Neuronal stem cell (in vitro differentiated cells): ENCODE measurements at regions not wholly inside any gene's neighbourhood (a gene's known extent, or its start where the extent isn't known, plus 50 kb on each side); places are given as distances from the start of the nearest gene placed in this dataset.
A peak's percentile ranks its signal among the peaks of the same experiment; 100 is the strongest.

ENCODE experiments used
- DNase-seq: peaks from one replicate; pipeline ENCODE4 v3.0.0-alpha.2; 2013; ENCODE audit warnings: low spot score
- H2AFZ ChIP-seq: one replicate; pipeline ENCODE4 v1.6.1; 2013; ENCODE audit warnings: mild to moderate bottlenecking, low read length, inconsistent platforms
- H2AK5ac ChIP-seq: 2 replicates; pipeline ENCODE4 v1.6.1; 2013; ENCODE audit warnings: low read depth, mild to moderate bottlenecking, inconsistent platforms, low read length, moderate library complexity, mixed read lengths
- H2BK120ac ChIP-seq: 2 replicates; pipeline ENCODE4 v1.6.1; 2013; ENCODE audit warnings: low read depth, mild to moderate bottlenecking, inconsistent platforms, low read length, moderate library complexity, mixed read lengths
- H2BK12ac ChIP-seq: one replicate; pipeline ENCODE4 v1.6.1; 2013; ENCODE audit warnings: low read length, inconsistent platforms
- H2BK15ac ChIP-seq: 2 replicates; pipeline ENCODE4 v1.6.1; 2013; ENCODE audit warnings: mild to moderate bottlenecking, low read length, inconsistent platforms, mixed read lengths
- H2BK5ac ChIP-seq: one replicate; pipeline ENCODE4 v1.6.1; 2013; ENCODE audit warnings: inconsistent platforms, mild to moderate bottlenecking, low read length, moderate library complexity
- H3K14ac ChIP-seq: one replicate; pipeline ENCODE4 v1.6.1; 2013; ENCODE audit warnings: low read length, inconsistent platforms
- H3K18ac ChIP-seq: 2 replicates; pipeline ENCODE4 v1.6.1; 2013; ENCODE audit warnings: low read length, inconsistent platforms
- H3K23ac ChIP-seq: 2 replicates; pipeline ENCODE4 v1.6.1; 2013; ENCODE audit warnings: low read depth, mild to moderate bottlenecking, mixed read lengths, low read length, inconsistent platforms; ENCODE audit not compliant: poor library complexity
- H3K27ac ChIP-seq: replicated peaks from 3 replicates; pipeline ENCODE4 v1.5.1; 2013; ENCODE audit warnings: low read length, inconsistent platforms
- H3K27me3 ChIP-seq, 3 experiments: 2 replicates each; pipeline ENCODE4 v1.6.1; 2013; ENCODE audit warnings: low read length in 3 of 3, mild to moderate bottlenecking in 2 of 3, inconsistent platforms in 1 of 3, low read depth in 1 of 3, mixed read lengths in 1 of 3, moderate library complexity in 1 of 3; ENCODE audit not compliant: control insufficient read depth in 3 of 3, insufficient read depth in 3 of 3
- H3K36me3 ChIP-seq, 2 donors: replicated peaks in 1 of 2; 2 replicates each; pipeline ENCODE4 v1.6.1; 2013; ENCODE audit warnings: low read length in 2 of 2; ENCODE audit not compliant: control insufficient read depth in 2 of 2, insufficient read depth in 2 of 2
- H3K4ac ChIP-seq: 2 replicates; pipeline ENCODE4 v1.6.1; 2013; ENCODE audit warnings: inconsistent platforms, mild to moderate bottlenecking, low read length, moderate library complexity
- H3K4me1 ChIP-seq, 2 donors: 1 replicate in 1 of 2; 2 replicates in 1 of 2; pipeline ENCODE4 v1.6.1; 2013; ENCODE audit warnings: low read length in 2 of 2, low read depth in 1 of 2; ENCODE audit not compliant: control insufficient read depth in 2 of 2, insufficient read depth in 1 of 2
- H3K4me2 ChIP-seq: one replicate; pipeline ENCODE4 v1.6.1; 2013; ENCODE audit warnings: mild to moderate bottlenecking, low read length, inconsistent platforms; ENCODE audit not compliant: insufficient read depth, poor library complexity, severe bottlenecking
- H3K4me3 ChIP-seq, 2 donors: 2 replicates each; pipeline ENCODE4 v1.5.1; 2013; ENCODE audit warnings: low read length in 2 of 2, mild to moderate bottlenecking in 2 of 2, inconsistent platforms in 1 of 2, moderate library complexity in 1 of 2
- H3K79me1 ChIP-seq: one replicate; pipeline ENCODE4 v1.6.1; 2013; ENCODE audit warnings: low read depth, mild to moderate bottlenecking, inconsistent platforms, low read length, moderate library complexity
- H3K9ac ChIP-seq: one replicate; pipeline ENCODE4 v1.6.1; 2013; ENCODE audit warnings: mild to moderate bottlenecking, low read depth, low read length, inconsistent platforms; ENCODE audit not compliant: poor library complexity
- H3K9me3 ChIP-seq, 2 donors: replicated peaks in 1 of 2; 2 replicates each; pipeline versions ENCODE3 to v1.6.1; 2013; ENCODE audit warnings: low read length in 2 of 2, mild to moderate bottlenecking in 2 of 2, inconsistent platforms in 1 of 2, low read depth in 1 of 2, mixed read lengths in 1 of 2, moderate library complexity in 1 of 2; ENCODE audit not compliant: control insufficient read depth in 2 of 2, insufficient read depth in 1 of 2
- H4K8ac ChIP-seq: one replicate; pipeline ENCODE4 v1.6.1; 2013; ENCODE audit warnings: low read depth, mild to moderate bottlenecking, inconsistent platforms, low read length, moderate library complexity
- H4K91ac ChIP-seq: one replicate; pipeline ENCODE4 v1.6.1; 2013; ENCODE audit warnings: low read length, low read depth, mild to moderate bottlenecking, inconsistent platforms; ENCODE audit not compliant: poor library complexity
- WGBS, 2 donors: extraction: QIAGEN DNeasy Blood & Tissue Kit; methylation state at CpG; one replicate each; pipeline ENCODE4 v1.1.7; 2013; ENCODE audit warnings: missing lambda C conversion rate in 2 of 2, mixed read lengths in 1 of 2; ENCODE audit not compliant: insufficient read length in 2 of 2, insufficient replicate concordance in 1 of 2; ENCODE audit errors: extremely low coverage in 2 of 2; 5-methylcytosine and 5-hydroxymethylcytosine counted together

DNA sequence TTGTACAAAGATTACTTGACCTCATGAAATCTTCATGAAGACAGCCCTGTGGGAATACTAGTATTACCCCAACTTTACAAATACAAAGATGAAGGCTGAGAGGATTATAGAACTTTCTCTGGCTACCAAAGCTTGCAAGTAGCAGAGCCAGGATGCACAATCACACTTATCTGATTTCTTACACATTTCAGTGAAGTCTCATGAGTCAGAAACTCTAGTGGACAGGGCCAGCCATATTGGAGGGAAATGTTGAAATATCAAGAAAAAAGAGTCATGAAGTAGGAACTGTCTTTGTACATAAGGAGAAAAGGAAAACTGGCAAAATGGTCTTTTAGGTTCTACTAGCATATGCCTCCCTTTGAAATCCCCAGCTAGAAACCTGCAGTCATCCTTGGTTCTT is 369.6 kb upstream of the WWC1 start:
- Histone ChIP-seq H3K4me3 (no peak overlapping the region), H3K23ac (no peak overlapping the region), H2BK120ac (no peak overlapping the region), H3K27ac (no peak overlapping the region), H3K4me1 (peaks cover 11 to 23% of the 10 kb centered on the region in 2 donors), H4K91ac (no peak overlapping the region), H4K8ac (no peak overlapping the region), H2AK5ac (no peak overlapping the region), H3K36me3 (no peaks in the 10 kb centered on the region), H2BK15ac (no peak overlapping the region), H3K79me1 (no peaks in the 10 kb centered on the region), H3K9ac (no peak overlapping the region), H3K27me3 (no peaks in the 10 kb centered on the region), H3K4me2 (no peak overlapping the region), H3K4ac (no peak overlapping the region), H3K18ac (no peak overlapping the region), H2BK5ac (no peak overlapping the region), H3K14ac (no peak overlapping the region), H3K9me3 (peaks cover 0 to 5% of the 10 kb centered on the region in 2 donors), H2BK12ac (no peak overlapping the region), H2AFZ (no peak overlapping the region)
- DNase-seq: no peak

DNA sequence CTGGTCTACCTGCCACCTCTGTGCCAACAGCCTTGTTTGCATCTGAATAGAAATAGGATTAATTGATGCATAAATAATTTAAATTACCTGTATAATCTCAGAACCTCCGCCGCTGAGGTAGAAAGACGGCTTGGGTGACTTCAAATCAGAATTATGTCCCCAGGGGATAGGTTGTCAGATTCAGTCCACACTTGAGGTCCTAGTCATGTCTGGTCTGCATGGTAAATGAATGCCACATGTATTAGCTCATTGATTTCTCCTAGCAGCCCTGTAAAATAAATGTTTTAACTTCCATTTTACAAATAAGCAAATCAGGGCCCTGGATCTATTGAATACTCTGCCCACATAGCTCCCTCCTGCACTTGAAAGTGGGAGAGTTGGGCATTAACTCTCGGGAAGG is 368.0 kb upstream of the WWC1 start:
- peaks cover 4 to 15% of the 10 kb centered on the region in 2 donors for H3K4me1 ChIP-seq
- H2AFZ ChIP-seq: no peak overlapping the region
- H3K27ac ChIP-seq: no peak overlapping the region
- H2BK15ac ChIP-seq: no peak overlapping the region
- H3K9me3 ChIP-seq: peaks cover 0 to 11% of the 10 kb centered on the region in 2 donors
- no peak overlapping the region for H3K18ac ChIP-seq
- no peak overlapping the region for H2BK5ac ChIP-seq
- H3K4me3 ChIP-seq: no peak overlapping the region
- H3K36me3 ChIP-seq: no peaks in the 10 kb centered on the region
- no peak overlapping the region for H2BK12ac ChIP-seq
- no peaks in the 10 kb centered on the region for H3K27me3 ChIP-seq
- no peak overlapping the region for H2AK5ac ChIP-seq
- no peak overlapping the region for H2BK120ac ChIP-seq
- no CpG with 5 or more reads among the region's 4 CpGs for whole genome bisulfite sequencing, 2 donors
- H3K9ac ChIP-seq: no peak overlapping the region
- H3K4me2 ChIP-seq: no peak overlapping the region
- no peak overlapping the region for H3K14ac ChIP-seq
- H3K23ac ChIP-seq: no peak overlapping the region
- H4K8ac ChIP-seq: no peak overlapping the region
- H4K91ac ChIP-seq: no peak overlapping the region
- DNase-seq: no peak
- no peaks in the 10 kb centered on the region for H3K79me1 ChIP-seq
- no peak overlapping the region for H3K4ac ChIP-seq

DNA sequence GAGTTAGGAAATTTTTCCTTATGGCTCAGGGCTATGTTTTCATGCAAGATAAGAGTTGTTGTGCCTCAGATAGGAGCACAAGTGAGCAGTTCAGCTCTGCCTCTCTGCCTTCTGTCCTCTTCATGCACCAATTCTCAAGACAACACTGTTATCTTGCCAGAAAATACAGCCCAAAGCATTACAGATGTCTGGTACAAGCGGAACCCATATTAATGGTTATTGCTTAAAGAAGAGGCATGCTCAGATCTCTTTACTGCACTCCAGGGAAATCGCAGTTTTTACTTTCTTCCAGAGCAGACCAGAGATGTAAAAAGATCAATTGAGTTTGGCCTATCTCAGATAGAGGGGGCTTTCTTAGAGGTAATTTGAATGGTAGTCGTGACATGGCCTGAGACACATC is 361.6 kb upstream of the WWC1 start:
- Histone ChIP-seq H3K79me1 (no peaks in the 10 kb centered on the region), H2BK12ac (no peak overlapping the region), H2AK5ac (no peak overlapping the region), H2BK120ac (no peak overlapping the region), H3K4me1 (no peaks in the 10 kb centered on the region), H2BK15ac (no peak overlapping the region), H3K27ac (no peak overlapping the region), H3K18ac (no peak overlapping the region), H3K9ac (no peak overlapping the region), H3K4ac (no peak overlapping the region), H4K91ac (no peak overlapping the region), H4K8ac (no peak overlapping the region), H3K36me3 (no peaks in the 10 kb centered on the region), H2AFZ (no peak overlapping the region), H2BK5ac (no peak overlapping the region), H3K14ac (no peak overlapping the region), H3K9me3 (peaks cover 0 to 13% of the 10 kb centered on the region in 2 donors), H3K27me3 (no peaks in the 10 kb centered on the region), H3K4me3 (no peak overlapping the region), H3K23ac (no peak overlapping the region), H3K4me2 (no peak overlapping the region)
- no peak for DNase-seq
- no CpG with 5 or more reads among the region's 3 CpGs for WGBS, 2 donors

DNA sequence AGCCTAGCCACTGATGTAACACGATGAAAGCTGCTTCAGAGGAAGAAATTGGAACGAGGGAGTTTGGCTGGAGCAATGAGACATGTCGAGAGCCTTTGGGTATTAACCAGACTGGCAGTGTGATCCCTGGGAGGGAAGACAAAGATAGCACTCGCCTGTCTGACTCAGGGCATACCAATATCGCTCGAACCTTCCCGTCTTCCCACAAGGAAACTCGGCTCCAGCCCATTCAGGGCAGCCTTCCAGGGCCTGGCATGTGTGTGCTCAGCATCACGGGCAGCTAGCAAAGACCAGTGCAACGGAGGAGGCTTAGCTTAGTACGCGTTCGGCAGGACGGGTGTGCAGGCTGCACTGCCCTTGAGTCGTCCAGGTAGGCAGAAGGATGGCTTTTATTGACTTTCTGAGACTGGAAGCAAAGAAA is 356.9 kb upstream of the WWC1 start:
- Histone ChIP-seq H3K9ac (no peak overlapping the region), H3K27ac (no peak overlapping the region), H3K9me3 (peaks cover 0 to 4% of the 10 kb centered on the region in 2 donors), H2AK5ac (no peak overlapping the region), H3K14ac (no peak overlapping the region), H3K4me2 (no peak overlapping the region), H3K23ac (no peak overlapping the region), H2BK5ac (no peak overlapping the region), H2BK120ac (no peak overlapping the region), H3K4me1 (no peaks in the 10 kb centered on the region), H4K91ac (no peak overlapping the region), H3K36me3 (no peaks in the 10 kb centered on the region), H3K4ac (no peak overlapping the region), H4K8ac (no peak overlapping the region), H2AFZ (no peak overlapping the region), H2BK12ac (no peak overlapping the region), H3K79me1 (no peaks in the 10 kb centered on the region), H2BK15ac (no peak overlapping the region), H3K27me3 (no peaks in the 10 kb centered on the region), H3K4me3 (no peak overlapping the region), H3K18ac (peak overlapping the region; percentile 22)
- DNase-seq: no peak
- WGBS, 2 donors: no CpG with 5 or more reads among the region's 15 CpGs
